GM18519 (cell line): ENCODE measurements at regions not wholly inside any gene's neighbourhood (a gene's known extent, or its start where the extent isn't known, plus 50 kb on each side); places are given as distances from the start of the nearest gene placed in this dataset.

Experiments
- ATAC-seq: cut with Tn5 transposase; IDR thresholded peaks from one replicate; pipeline ENCODE4 v1.9.1; 2021; ENCODE audit warnings: mild to moderate bottlenecking, moderate library complexity; ENCODE audit not compliant: unreplicated experiment, low FRiP score

- no peak for ATAC-seq
Measured at GRCh38 chr5:93322974-93323860, 257.8 kb downstream of the NR2F1-AS1 start.

GRCh38 chr5:93320920-93321445 lies 260.0 kb downstream of the NR2F1-AS1 start:
- ATAC-seq: no peak

- no peak for ATAC-seq
Measured at GRCh38 chr5:93313672-93314071, 267.3 kb downstream of the NR2F1-AS1 start.

- ATAC-seq: no peak
Measured at GRCh38 chr5:93311881-93312280, 269.1 kb downstream of the NR2F1-AS1 start.

GRCh38 chr5:93307557-93307956 lies 273.5 kb downstream of the NR2F1-AS1 start:
- ATAC-seq: no peak

- ATAC-seq: no peak
Measured at GRCh38 chr5:93305984-93306383, 275.0 kb downstream of the NR2F1-AS1 start.

- ATAC-seq: no peak
Measured at GRCh38 chr5:93304456-93305250, 276.4 kb downstream of the NR2F1-AS1 start.

GRCh38 chr5:93303291-93303691 lies 277.7 kb downstream of the NR2F1-AS1 start:
- no peak for ATAC-seq

- ATAC-seq: no peak
Measured at GRCh38 chr5:93302711-93303110, 278.3 kb downstream of the NR2F1-AS1 start.

- ATAC-seq: no peak
Measured at GRCh38 chr5:93300945-93301344, 280.1 kb downstream of the NR2F1-AS1 start.

- no peak for ATAC-seq
Measured at GRCh38 chr5:93300309-93300923, 280.6 kb downstream of the NR2F1-AS1 start.

GRCh38 chr5:93299681-93300308 lies 281.2 kb downstream of the NR2F1-AS1 start:
- ATAC-seq: no peak

- ATAC-seq: no peak
Measured at GRCh38 chr5:93297116-93297515, 283.9 kb downstream of the NR2F1-AS1 start.

- no peak for ATAC-seq
Measured at GRCh38 chr5:93296338-93296737, 284.7 kb downstream of the NR2F1-AS1 start.

GRCh38 chr5:93294996-93295395 lies 286.0 kb downstream of the NR2F1-AS1 start:
- ATAC-seq: no peak

GRCh38 chr5:93294199-93294598 lies 286.8 kb downstream of the NR2F1-AS1 start:
- no peak for ATAC-seq

GRCh38 chr5:93289942-93290341 lies 291.1 kb downstream of the NR2F1-AS1 start:
- no peak for ATAC-seq

- ATAC-seq: no peak
Measured at GRCh38 chr5:93285461-93285860, 295.6 kb downstream of the NR2F1-AS1 start.

GRCh38 chr5:93281980-93282772 lies 298.8 kb downstream of the NR2F1-AS1 start:
- ATAC-seq: no peak

- no peak for ATAC-seq
Measured at GRCh38 chr5:93280518-93280917, 300.5 kb downstream of the NR2F1-AS1 start.
